ENCODE measurements at regions not wholly inside any gene's neighbourhood (a gene's known extent, or its start where the extent isn't known, plus 50 kb on each side); places are given as distances from the start of the nearest gene placed in this dataset.

- H3K36me3 ChIP-seq (ENCODE audit: control insufficient read depth, insufficient read depth, low read length), result no peaks in the 10 kb centered on the region
- no peak overlapping the region for H3K27ac ChIP-seq (ENCODE audit: extremely low read depth, low read depth, low read length)
- no peaks in the 10 kb centered on the region for H3K79me2 ChIP-seq (ENCODE audit: control insufficient read depth, insufficient read depth, low read length)
- DNase-seq (ENCODE audit: extremely low read depth in 1 of 4, low spot score in 3 of 4) (no peak), ATAC-seq (no peak), FAIRE-seq (no peak)
- POLR2A ChIA-PET, result no interaction called here
- intact Hi-C loops (cut with micrococcal nuclease), result no loop called here
- no peaks in the 10 kb centered on the region for H3K9me3 ChIP-seq (replicated peaks; ENCODE audit: control insufficient read depth, insufficient read depth, low read depth, low read length)
- H3K4me3 ChIP-seq, result no peak overlapping the region
- no peak overlapping the region for H2AFZ ChIP-seq (ENCODE audit: low read depth, low read length)
- BruUV-seq (replicated peaks), result no TSS peak
- no peak overlapping the region for H3K9ac ChIP-seq (ENCODE audit: insufficient read depth in 1 of 2, low read depth in 2 of 2, low read length in 2 of 2)
- in situ Hi-C loops (cut with MboI), result no loop called here
- H3K4me2 ChIP-seq (ENCODE audit: insufficient read depth, low read length), result no peak overlapping the region
- CTCF ChIA-PET (ENCODE audit: low intra/inter-chr PET ratio), result no interaction called here
- no peaks in the 10 kb centered on the region for H3K9me1 ChIP-seq (ENCODE audit: control insufficient read depth, insufficient read depth, low read length)
- H4K20me1 ChIP-seq (replicated peaks; ENCODE audit: control insufficient read depth, insufficient read depth, low read length), result no peaks in the 10 kb centered on the region
- 8% methylated on average over 19 of the region's 19 CpGs for WGBS (ENCODE audit: insufficient coverage, low coverage, missing lambda C conversion rate)
- peaks cover 12 to 39% of the 10 kb centered on the region in 2 experiments; a peak in 4 of 5 replicates for H3K27me3 ChIP-seq (ENCODE audit: control insufficient read depth in 2 of 2, insufficient read depth in 2 of 2, low read length in 2 of 2)
- no peaks in the 10 kb centered on the region for H3K4me1 ChIP-seq (replicated peaks in 1 of 2; ENCODE audit: control insufficient read depth in 2 of 2, insufficient read depth in 2 of 2, low read length in 2 of 2)
- no peak for TF ChIP-seq ZNF445 (CRISPR knock-in tag; IDR thresholded peaks at IDR 0.05; ENCODE audit: low read depth)
- TF ChIP-seq ZNF644 (tag; IDR thresholded peaks at IDR 0.05; ENCODE audit: low read depth), result no peak
- no peak for TF ChIP-seq ZNF253 (CRISPR knock-in tag; conservative IDR thresholded peaks at IDR 0.05)
- TF ChIP-seq C11orf30 (IDR thresholded peaks at IDR 0.05; ENCODE audit: low read depth), result no peak
- TF ChIP-seq MTF1 (CRISPR knock-in tag; IDR thresholded peaks at IDR 0.05; ENCODE audit: borderline replicate concordance), result no peak
- TF ChIP-seq, protein P1, sequence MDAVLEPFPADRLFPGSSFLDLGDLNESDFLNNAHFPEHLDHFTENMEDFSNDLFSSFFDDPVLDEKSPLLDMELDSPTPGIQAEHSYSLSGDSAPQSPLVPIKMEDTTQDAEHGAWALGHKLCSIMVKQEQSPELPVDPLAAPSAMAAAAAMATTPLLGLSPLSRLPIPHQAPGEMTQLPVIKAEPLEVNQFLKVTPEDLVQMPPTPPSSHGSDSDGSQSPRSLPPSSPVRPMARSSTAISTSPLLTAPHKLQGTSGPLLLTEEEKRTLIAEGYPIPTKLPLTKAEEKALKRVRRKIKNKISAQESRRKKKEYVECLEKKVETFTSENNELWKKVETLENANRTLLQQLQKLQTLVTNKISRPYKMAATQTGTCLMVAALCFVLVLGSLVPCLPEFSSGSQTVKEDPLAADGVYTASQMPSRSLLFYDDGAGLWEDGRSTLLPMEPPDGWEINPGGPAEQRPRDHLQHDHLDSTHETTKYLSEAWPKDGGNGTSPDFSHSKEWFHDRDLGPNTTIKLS (IDR thresholded peaks at IDR 0.05; ENCODE audit: borderline replicate concordance, low read depth), result no peak
- TF ChIP-seq ZNF740 (CRISPR knock-in tag; IDR thresholded peaks at IDR 0.05), result no peak
- TF ChIP-seq ZNF740 (tag; IDR thresholded peaks at IDR 0.05), result no peak
- no peak for TF ChIP-seq ELK1 (CRISPR knock-in tag; IDR thresholded peaks at IDR 0.05)
- TF ChIP-seq ARID1B (IDR thresholded peaks at IDR 0.05), result no peak
- TF ChIP-seq SMARCB1 (IDR thresholded peaks at IDR 0.05; ENCODE audit: insufficient read length, low read depth), result no peak
- TF ChIP-seq, protein P2, sequence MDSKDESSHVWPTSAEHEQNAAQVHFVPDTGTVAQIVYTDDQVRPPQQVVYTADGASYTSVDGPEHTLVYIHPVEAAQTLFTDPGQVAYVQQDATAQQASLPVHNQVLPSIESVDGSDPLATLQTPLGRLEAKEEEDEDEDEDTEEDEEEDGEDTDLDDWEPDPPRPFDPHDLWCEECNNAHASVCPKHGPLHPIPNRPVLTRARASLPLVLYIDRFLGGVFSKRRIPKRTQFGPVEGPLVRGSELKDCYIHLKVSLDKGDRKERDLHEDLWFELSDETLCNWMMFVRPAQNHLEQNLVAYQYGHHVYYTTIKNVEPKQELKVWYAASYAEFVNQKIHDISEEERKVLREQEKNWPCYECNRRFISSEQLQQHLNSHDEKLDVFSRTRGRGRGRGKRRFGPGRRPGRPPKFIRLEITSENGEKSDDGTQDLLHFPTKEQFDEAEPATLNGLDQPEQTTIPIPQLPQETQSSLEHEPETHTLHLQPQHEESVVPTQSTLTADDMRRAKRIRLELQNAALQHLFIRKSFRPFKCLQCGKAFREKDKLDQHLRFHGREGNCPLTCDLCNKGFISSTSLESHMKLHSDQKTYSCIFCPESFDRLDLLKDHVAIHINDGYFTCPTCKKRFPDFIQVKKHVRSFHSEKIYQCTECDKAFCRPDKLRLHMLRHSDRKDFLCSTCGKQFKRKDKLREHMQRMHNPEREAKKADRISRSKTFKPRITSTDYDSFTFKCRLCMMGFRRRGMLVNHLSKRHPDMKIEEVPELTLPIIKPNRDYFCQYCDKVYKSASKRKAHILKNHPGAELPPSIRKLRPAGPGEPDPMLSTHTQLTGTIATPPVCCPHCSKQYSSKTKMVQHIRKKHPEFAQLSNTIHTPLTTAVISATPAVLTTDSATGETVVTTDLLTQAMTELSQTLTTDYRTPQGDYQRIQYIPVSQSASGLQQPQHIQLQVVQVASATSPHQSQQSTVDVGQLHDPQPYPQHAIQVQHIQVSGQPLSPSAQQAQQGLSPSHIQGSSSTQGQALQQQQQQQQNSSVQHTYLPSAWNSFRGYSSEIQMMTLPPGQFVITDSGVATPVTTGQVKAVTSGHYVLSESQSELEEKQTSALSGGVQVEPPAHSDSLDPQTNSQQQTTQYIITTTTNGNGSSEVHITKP (IDR thresholded peaks at IDR 0.05; ENCODE audit: partially characterized antibody), result no peak
- TF ChIP-seq SAFB2 (IDR thresholded peaks at IDR 0.05; ENCODE audit: borderline replicate concordance, low read depth, low read length, severe bottlenecking), result no peak
- no peak for TF ChIP-seq SLC30A9 (CRISPR knock-in tag; IDR thresholded peaks at IDR 0.05)
- TF ChIP-seq CEBPG (CRISPR knock-in tag; IDR thresholded peaks at IDR 0.05), result no peak
- TF ChIP-seq CEBPG (tag; conservative IDR thresholded peaks at IDR 0.05 in 1 of 2, IDR thresholded peaks at IDR 0.05 in 1 of 2), result no peak
These were observed 61.9 kb upstream of the SH3RF3 start for GRCh38 chr2:109066917-109067597.
